OCI-LY1 (cell line): ENCODE measurements at regions not wholly inside any gene's neighbourhood (a gene's known extent, or its start where the extent isn't known, plus 50 kb on each side); places are given as distances from the start of the nearest gene placed in this dataset.

ENCODE experiments used
- EZH2 ChIP-seq: fragments of 200-600 bp; sonication (generic), shearing (Covaris generic); IDR thresholded peaks from 2 replicates; pipeline ENCODE4 v1.8.0; 2017; ENCODE audit warnings: borderline replicate concordance, mixed run types, mild to moderate bottlenecking, antibody characterized with exemption, low read length, moderate library complexity, mixed read lengths
- TF ChIP-seq, protein P1 (sequence below): fragments of 200-600 bp; sonication (generic), shearing (Covaris generic); IDR thresholded peaks from 2 replicates; pipeline ENCODE4 v1.5.1; 2017; ENCODE audit warnings: mild to moderate bottlenecking, antibody characterized with exemption, low read length, moderate library complexity, mixed read lengths

DNA sequence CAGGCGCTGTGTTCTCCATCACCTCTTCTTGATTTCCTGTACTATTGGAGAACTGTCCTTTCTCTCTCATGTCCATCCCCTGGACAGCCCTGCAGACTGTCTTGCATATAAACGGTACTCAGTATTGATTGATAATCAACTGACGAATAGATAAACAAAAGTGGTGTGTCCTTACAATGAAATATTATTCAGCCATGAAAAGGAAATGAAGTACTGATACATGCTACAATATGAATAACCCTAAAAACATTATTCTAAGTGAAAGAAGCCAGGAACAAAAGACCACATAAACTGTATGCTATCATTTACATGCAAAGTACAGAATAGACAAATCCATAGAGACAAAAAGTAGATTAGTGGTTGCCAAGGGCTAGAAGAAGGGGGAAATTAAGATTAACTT is 77.6 kb downstream of the SDC1 start:
- no peak for TF ChIP-seq EZH2
- TF ChIP-seq, protein P1, sequence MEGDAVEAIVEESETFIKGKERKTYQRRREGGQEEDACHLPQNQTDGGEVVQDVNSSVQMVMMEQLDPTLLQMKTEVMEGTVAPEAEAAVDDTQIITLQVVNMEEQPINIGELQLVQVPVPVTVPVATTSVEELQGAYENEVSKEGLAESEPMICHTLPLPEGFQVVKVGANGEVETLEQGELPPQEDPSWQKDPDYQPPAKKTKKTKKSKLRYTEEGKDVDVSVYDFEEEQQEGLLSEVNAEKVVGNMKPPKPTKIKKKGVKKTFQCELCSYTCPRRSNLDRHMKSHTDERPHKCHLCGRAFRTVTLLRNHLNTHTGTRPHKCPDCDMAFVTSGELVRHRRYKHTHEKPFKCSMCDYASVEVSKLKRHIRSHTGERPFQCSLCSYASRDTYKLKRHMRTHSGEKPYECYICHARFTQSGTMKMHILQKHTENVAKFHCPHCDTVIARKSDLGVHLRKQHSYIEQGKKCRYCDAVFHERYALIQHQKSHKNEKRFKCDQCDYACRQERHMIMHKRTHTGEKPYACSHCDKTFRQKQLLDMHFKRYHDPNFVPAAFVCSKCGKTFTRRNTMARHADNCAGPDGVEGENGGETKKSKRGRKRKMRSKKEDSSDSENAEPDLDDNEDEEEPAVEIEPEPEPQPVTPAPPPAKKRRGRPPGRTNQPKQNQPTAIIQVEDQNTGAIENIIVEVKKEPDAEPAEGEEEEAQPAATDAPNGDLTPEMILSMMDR: no peak
